Neutrophil (primary cell): ENCODE measurements at regions not wholly inside any gene's neighbourhood (a gene's known extent, or its start where the extent isn't known, plus 50 kb on each side); places are given as distances from the start of the nearest gene placed in this dataset.

Experiments used
- H3K27ac ChIP-seq: fragments of 200-600 bp; sonication (generic); 2 replicates; pipeline ENCODE4 v1.5.1; 2016; ENCODE audit warnings: mild to moderate bottlenecking, moderate library complexity
- H3K27me3 ChIP-seq: fragments of 200-600 bp; sonication (generic); 2 replicates; pipeline ENCODE4 v1.6.0; 2016; ENCODE audit warnings: mild to moderate bottlenecking
- H3K36me3 ChIP-seq: fragments of 200-600 bp; sonication (generic); 2 replicates; pipeline ENCODE4 v1.5.1; 2017
- H3K4me1 ChIP-seq, 2 experiments: fragments of 200-600 bp in 1 of 2; sonication (generic) in 1 of 2; 1 replicate in 1 of 2; 2 replicates in 1 of 2; pipeline versions ENCODE4 v1.5.1 to v1.6.1; 2013 to 2016; ENCODE audit warnings: low read depth in 1 of 2, low read length in 1 of 2, mild to moderate bottlenecking in 1 of 2, moderate library complexity in 1 of 2; ENCODE audit not compliant: control insufficient read depth in 1 of 2, insufficient read depth in 1 of 2
- H3K4me3 ChIP-seq, 2 experiments: fragments of 200-600 bp in 1 of 2; sonication (generic) in 1 of 2; 1 replicate in 1 of 2; 2 replicates in 1 of 2; pipeline ENCODE4 v1.5.1; 2013 to 2016; ENCODE audit warnings: low read depth in 1 of 2, low read length in 1 of 2, mild to moderate bottlenecking in 1 of 2, moderate library complexity in 1 of 2
- H3K9me3 ChIP-seq: fragments of 200-600 bp; sonication (generic); 2 replicates; pipeline ENCODE4 v1.5.1; 2016
- CTCF ChIP-seq: fragments of 200-600 bp; sonication (generic); IDR thresholded peaks from 2 replicates; pipeline ENCODE4 v1.5.1; 2016; ENCODE audit warnings: antibody characterized with exemption

GRCh38 chr3:95189348-95189747 lies 1126.5 kb downstream of the NSUN3 start:
- H3K4me1 ChIP-seq = no peaks in the 10 kb centered on the region
- H3K4me3 ChIP-seq = no peak overlapping the region
- H3K27ac ChIP-seq = no peak overlapping the region
- H3K9me3 ChIP-seq = no peaks in the 10 kb centered on the region
- no peaks in the 10 kb centered on the region for H3K27me3 ChIP-seq
- H3K36me3 ChIP-seq = no peaks in the 10 kb centered on the region
- no peak for TF ChIP-seq CTCF

GRCh38 chr3:95197661-95198060 lies 1134.8 kb downstream of the NSUN3 start:
- TF ChIP-seq CTCF = no peak
- H3K4me3 ChIP-seq = no peak overlapping the region
- H3K36me3 ChIP-seq = no peaks in the 10 kb centered on the region
- no peaks in the 10 kb centered on the region for H3K9me3 ChIP-seq
- no peak overlapping the region for H3K27ac ChIP-seq
- H3K27me3 ChIP-seq = no peaks in the 10 kb centered on the region
- H3K4me1 ChIP-seq = no peaks in the 10 kb centered on the region

DNA sequence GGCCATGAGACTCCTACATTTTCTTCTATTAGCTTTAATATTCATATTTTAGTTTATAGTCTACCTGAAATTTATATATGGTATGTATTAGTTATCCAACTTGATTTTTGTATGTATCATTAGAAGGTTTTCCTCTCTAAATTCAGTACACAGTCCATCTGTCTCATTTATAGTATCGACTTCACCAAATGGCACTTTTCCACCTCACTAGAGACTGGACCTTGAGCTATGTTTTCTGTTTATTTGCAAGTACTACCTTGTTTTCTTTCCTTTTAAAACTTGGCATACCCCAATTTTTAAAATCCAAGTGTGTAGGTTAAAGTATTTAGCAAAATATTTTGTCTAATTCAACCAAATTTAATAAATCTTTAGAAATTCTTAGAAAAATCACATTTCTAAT lies 1137.5 kb downstream of the NSUN3 start:
- Histone ChIP-seq H3K4me1 (no peaks in the 10 kb centered on the region), H3K36me3 (no peaks in the 10 kb centered on the region), H3K4me3 (no peak overlapping the region), H3K27me3 (no peaks in the 10 kb centered on the region), H3K9me3 (no peaks in the 10 kb centered on the region), H3K27ac (no peak overlapping the region)
- no peak for TF ChIP-seq CTCF

- Histone ChIP-seq H3K4me3 (no peak overlapping the region), H3K27ac (no peak overlapping the region), H3K9me3 (no peaks in the 10 kb centered on the region), H3K4me1 (no peaks in the 10 kb centered on the region), H3K36me3 (no peaks in the 10 kb centered on the region), H3K27me3 (no peaks in the 10 kb centered on the region)
- no peak for TF ChIP-seq CTCF
These were observed 1148.0 kb downstream of the NSUN3 start for GRCh38 chr3:95210878-95211277.

GRCh38 chr3:95212117-95212516 lies 1149.3 kb downstream of the NSUN3 start:
- TF ChIP-seq CTCF = no peak
- H3K4me3 ChIP-seq = no peak overlapping the region
- no peaks in the 10 kb centered on the region for H3K4me1 ChIP-seq
- H3K27me3 ChIP-seq = no peaks in the 10 kb centered on the region
- H3K9me3 ChIP-seq = no peaks in the 10 kb centered on the region
- no peaks in the 10 kb centered on the region for H3K36me3 ChIP-seq
- H3K27ac ChIP-seq = no peak overlapping the region

- Histone ChIP-seq H3K27me3 (no peaks in the 10 kb centered on the region), H3K27ac (no peak overlapping the region), H3K4me3 (no peak overlapping the region), H3K9me3 (no peaks in the 10 kb centered on the region), H3K36me3 (no peaks in the 10 kb centered on the region), H3K4me1 (no peaks in the 10 kb centered on the region)
- TF ChIP-seq CTCF = no peak
These were observed 1152.6 kb downstream of the NSUN3 start for GRCh38 chr3:95215437-95215957.
